NCI-H1694 treated with DMSO at 0.1 percent for 48 hours (cell line): ENCODE measurements at regions not wholly inside any gene's neighbourhood (a gene's known extent, or its start where the extent isn't known, plus 50 kb on each side); places are given as distances from the start of the nearest gene placed in this dataset.

Experiments
- DNase-seq: peaks from one replicate; lab custom pipeline; 2025; lab: John Stamatoyannopoulos, UW

GRCh38 chr16:8271344-8271743, 319.0 kb downstream of the TMEM114 start:
- no peak for DNase-seq

GRCh38 chr16:8262299-8262698, 328.0 kb downstream of the TMEM114 start:
- no peak for DNase-seq

- no peak for DNase-seq
Measured at GRCh38 chr16:8260140-8260539, 330.2 kb downstream of the TMEM114 start.

GRCh38 chr16:8258523-8258922, 331.8 kb downstream of the TMEM114 start:
- DNase-seq: no peak

- no peak for DNase-seq
Measured at GRCh38 chr16:8257561-8257960, 332.8 kb downstream of the TMEM114 start.

GRCh38 chr16:8254405-8254804, 335.9 kb downstream of the TMEM114 start:
- no peak for DNase-seq

GRCh38 chr16:8253718-8254117, 336.6 kb downstream of the TMEM114 start:
- no peak for DNase-seq

GRCh38 chr16:8251727-8252126, 338.6 kb downstream of the TMEM114 start:
- DNase-seq: no peak

GRCh38 chr16:8251298-8251697, 339.0 kb downstream of the TMEM114 start:
- DNase-seq: no peak

- DNase-seq: no peak
Measured at GRCh38 chr16:8247993-8248392, 342.3 kb downstream of the TMEM114 start.

- DNase-seq: no peak
Measured at GRCh38 chr16:8243981-8244380, 346.3 kb downstream of the TMEM114 start.

GRCh38 chr16:8241408-8241807, 348.9 kb downstream of the TMEM114 start:
- no peak for DNase-seq

GRCh38 chr16:8239443-8239842, 350.9 kb downstream of the TMEM114 start:
- DNase-seq: no peak

GRCh38 chr16:8237452-8237851, 352.9 kb downstream of the TMEM114 start:
- no peak for DNase-seq

GRCh38 chr16:8236816-8237215, 353.5 kb downstream of the TMEM114 start:
- DNase-seq: no peak

- DNase-seq: no peak
Measured at GRCh38 chr16:8230497-8230896, 359.8 kb downstream of the TMEM114 start.

GRCh38 chr16:8229011-8229520, 361.2 kb downstream of the TMEM114 start:
- no peak for DNase-seq

GRCh38 chr16:8217201-8217600, 373.1 kb downstream of the TMEM114 start:
- no peak for DNase-seq

- DNase-seq: no peak
Measured at GRCh38 chr16:8204769-8205168, 385.5 kb downstream of the TMEM114 start.

- no peak for DNase-seq
Measured at GRCh38 chr16:8204096-8204495, 386.2 kb downstream of the TMEM114 start.

- DNase-seq: no peak
Measured at GRCh38 chr16:8203101-8203500, 387.2 kb downstream of the TMEM114 start.

- DNase-seq: no peak
Measured at GRCh38 chr16:8200839-8201238, 389.5 kb downstream of the TMEM114 start.

GRCh38 chr16:8199390-8199789, 390.9 kb downstream of the TMEM114 start:
- no peak for DNase-seq

- DNase-seq: no peak
Measured at GRCh38 chr16:8194794-8195193, 395.5 kb downstream of the TMEM114 start.

GRCh38 chr16:8188841-8189240, 401.5 kb downstream of the TMEM114 start:
- DNase-seq: no peak
